GM12891 (cell line): ENCODE measurements at regions not wholly inside any gene's neighbourhood (a gene's known extent, or its start where the extent isn't known, plus 50 kb on each side); places are given as distances from the start of the nearest gene placed in this dataset.

Experiments
- POLR2A ChIP-seq: IDR thresholded peaks from 2 replicates; pipeline ENCODE4 v1.6.1; 2011; ENCODE audit warnings: low read depth, low read length, control low read depth
- POLR2AphosphoS5 ChIP-seq: IDR thresholded peaks from 2 replicates; pipeline ENCODE4 v1.6.1; 2011; ENCODE audit warnings: low read depth, low read length, control low read depth

DNA sequence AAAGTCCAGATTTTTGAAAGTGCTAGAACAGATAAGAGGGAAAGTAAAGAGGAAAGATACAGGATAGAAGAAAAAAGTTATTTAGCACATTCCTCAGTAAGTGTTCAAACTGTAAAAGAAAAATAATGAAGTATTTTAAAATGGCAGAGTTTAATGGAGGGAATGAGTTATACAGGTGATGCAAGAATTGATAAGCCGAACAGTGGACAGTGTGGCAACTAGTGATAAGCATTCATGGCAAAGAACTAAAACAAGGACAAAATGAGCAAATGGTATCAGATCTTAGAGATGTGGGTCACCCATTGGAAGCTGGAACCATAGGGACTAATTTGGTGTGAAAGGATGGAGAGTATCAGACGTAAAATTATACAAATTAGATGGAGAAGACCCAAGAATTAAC lies 622.9 kb upstream of the SGO1 start:
- TF ChIP-seq POLR2A (no peak), POLR2AphosphoS5 (no peak)
